Ovary (tissue), 3 donors: ENCODE measurements at regions not wholly inside any gene's neighbourhood (a gene's known extent, or its start where the extent isn't known, plus 50 kb on each side); places are given as distances from the start of the nearest gene placed in this dataset.

Experiments
- EP300 ChIP-seq: sonication (generic); formaldehyde crosslinking; IDR thresholded peaks from one replicate; pipeline ENCODE4 v1.6.1; 2017; ENCODE audit warnings: antibody characterized with exemption
- POLR2A ChIP-seq: fragments of 450-650 bp; IDR thresholded peaks from one replicate; pipeline ENCODE4 v1.6.1; 2017; ENCODE audit warnings: antibody characterized with exemption, mild to moderate bottlenecking, moderate library complexity
- TF ChIP-seq, protein P1 (sequence below), 3 donors: fragments of 450-650 bp in 2 of 3; fragments of 200-600 bp in 1 of 3; IDR thresholded peaks; one replicate each; pipeline versions ENCODE4 v1.5.1 to v1.8.0; 2016 to 2022; ENCODE audit warnings: antibody characterized with exemption in 3 of 3, mild to moderate bottlenecking in 1 of 3
- donor health status: DM: no; HTN: no; CAD: no.

DNA sequence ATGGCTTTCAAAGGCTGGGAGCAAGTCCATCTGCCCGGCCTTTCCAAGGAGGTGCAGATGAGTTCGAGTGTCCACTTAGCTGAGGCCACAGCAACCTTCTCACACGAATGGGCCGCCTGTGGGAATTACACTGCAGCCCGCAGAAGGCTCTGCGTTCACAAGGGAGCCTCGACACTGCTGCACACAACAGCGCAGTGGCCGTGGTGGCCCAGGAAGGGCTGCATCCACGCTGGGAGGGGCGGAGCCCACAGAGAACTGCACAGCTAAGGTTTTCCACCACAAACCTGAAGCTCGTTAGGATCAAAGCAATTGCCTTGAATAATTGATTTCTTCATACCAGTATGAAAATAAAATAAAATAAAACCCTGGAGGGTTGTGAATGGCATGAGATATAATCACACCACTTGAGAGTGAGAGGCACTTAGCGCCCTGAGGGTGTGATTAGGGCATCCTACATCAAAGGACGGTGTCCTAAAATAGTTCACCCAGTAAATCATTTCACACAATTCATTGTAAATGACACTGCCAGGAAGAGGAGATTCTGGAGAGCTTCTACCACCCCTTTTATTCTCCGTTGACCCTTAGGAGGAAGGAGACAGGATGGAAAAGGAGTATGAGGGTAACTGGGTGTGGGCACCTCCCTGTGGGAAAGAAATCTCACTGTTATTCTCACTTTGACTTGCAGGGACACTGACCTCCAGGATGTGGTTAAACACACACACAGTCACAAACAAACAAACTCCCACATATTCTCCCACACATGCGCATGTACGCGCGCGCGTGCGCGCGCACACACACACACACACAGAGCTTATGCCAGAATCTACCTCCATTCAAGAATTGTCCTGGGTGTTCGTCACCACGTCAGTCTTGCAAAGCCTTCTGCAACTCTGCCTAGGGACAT is 256.6 kb upstream of the ID2 start:
- TF ChIP-seq POLR2A (no peak), EP300 (no peak)
- TF ChIP-seq, protein P1, sequence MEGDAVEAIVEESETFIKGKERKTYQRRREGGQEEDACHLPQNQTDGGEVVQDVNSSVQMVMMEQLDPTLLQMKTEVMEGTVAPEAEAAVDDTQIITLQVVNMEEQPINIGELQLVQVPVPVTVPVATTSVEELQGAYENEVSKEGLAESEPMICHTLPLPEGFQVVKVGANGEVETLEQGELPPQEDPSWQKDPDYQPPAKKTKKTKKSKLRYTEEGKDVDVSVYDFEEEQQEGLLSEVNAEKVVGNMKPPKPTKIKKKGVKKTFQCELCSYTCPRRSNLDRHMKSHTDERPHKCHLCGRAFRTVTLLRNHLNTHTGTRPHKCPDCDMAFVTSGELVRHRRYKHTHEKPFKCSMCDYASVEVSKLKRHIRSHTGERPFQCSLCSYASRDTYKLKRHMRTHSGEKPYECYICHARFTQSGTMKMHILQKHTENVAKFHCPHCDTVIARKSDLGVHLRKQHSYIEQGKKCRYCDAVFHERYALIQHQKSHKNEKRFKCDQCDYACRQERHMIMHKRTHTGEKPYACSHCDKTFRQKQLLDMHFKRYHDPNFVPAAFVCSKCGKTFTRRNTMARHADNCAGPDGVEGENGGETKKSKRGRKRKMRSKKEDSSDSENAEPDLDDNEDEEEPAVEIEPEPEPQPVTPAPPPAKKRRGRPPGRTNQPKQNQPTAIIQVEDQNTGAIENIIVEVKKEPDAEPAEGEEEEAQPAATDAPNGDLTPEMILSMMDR (IDR thresholded peaks at IDR 0.05): no peak
